NCI-H2227 treated with DMSO at 0.1 percent for 48 hours (cell line): ENCODE measurements at regions not wholly inside any gene's neighbourhood (a gene's known extent, or its start where the extent isn't known, plus 50 kb on each side); places are given as distances from the start of the nearest gene placed in this dataset.

ENCODE experiments used
- DNase-seq: peaks from one replicate; lab custom pipeline; 2025; lab: John Stamatoyannopoulos, UW

DNA sequence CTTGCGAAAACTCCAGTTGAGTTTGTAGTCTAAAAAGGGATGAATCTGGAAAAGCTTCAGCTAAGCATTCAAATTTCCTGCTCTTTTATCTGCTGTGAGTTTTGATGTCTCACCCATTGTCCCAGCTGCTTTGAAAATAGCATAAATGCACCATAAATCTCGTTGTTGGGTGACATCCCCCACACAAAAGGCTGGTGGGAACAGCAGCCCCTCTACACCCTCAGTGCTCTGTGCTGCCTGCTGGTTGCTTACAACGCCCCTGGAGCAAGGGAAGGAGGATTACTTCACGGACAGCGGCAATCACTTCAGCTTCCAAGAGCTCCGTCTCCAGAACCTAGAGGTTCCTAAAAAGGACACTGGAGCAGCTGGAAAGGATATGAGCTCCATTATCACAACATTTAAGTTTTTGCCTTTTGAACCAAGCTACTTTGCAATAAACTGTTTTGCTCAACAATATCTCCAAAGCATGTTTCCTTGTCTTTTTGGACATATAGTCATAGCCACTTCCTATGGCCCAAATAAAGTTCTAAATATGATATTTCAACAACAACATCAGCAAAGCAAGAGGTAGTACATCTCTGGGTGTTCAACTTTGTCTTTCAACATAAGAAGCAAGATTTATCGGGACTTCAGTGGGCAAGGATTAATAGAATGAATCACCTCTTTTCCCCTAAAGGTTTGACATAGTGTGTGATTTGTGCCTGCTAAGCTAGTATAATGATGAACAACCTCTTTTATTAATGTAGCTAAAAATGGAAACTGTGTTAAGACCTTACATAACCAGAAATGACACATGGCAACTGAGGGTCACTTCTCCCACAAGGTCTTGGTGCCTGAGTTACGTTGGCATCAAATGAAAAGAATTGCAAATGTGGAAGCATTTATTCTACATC, 413.5 kb downstream of the TXNL1 start:
- no peak for DNase-seq

DNA sequence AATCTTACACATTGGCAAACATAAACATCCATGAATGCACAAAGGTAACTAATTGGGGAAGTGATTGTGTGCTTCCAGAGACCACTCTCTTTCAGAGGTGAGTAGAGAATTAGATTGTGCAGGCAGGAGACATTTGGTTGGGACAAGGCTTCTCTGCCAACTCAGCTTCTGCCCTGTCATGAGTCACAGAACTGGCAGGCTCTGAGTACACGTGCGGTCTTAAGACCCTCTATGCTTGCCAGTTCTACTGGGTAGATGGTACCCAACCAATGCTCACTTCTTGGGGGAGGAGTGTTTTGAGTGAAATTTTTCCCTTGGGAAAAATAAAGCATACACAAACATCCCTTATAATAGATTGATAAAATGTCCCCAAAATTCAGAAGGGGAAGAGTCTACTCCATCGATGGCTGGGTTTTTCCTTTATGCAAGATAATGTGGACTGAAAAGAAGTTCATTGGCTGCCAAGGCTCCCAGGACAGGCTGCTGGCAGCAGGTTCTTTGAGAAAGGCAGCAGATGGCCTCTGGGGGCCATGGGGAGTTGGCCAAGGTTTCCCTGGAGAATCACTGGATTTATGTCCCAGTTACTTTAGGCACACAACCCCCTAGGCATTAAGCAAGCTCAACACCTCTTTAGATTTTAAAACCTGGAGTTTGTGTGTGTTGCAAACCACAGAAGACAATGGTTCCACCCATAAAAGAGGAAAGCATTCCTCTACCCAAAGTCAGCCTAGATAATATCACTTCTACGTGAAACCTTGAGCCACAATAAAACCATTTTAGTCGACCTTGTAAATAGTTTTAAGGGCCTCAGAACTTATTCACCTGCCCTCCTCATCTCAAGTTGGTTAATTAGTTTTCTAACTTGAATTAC, 417.0 kb downstream of the TXNL1 start:
- no peak for DNase-seq

- DNase-seq: no peak
These were observed 421.0 kb downstream of the TXNL1 start for GRCh38 chr18:56217406-56217805.

DNA sequence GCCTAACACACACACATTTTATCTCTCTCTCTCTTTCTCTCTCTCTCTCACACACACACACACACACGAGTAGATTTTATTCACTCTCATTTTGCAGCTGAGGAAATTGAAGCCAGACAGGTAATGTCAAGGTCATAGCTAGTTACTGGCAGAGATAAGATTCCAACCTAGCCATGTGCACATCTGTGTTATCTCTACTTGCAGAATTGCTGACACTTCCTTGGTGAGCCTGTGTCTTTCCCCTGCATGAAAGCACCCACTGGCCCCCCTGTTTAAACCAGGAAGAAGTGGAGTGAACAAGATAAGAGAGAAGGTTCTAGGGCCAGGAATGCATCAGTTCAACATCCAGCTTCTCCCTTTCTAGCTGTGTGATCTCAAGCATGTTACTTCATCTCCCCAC, 423.7 kb downstream of the TXNL1 start:
- no peak for DNase-seq

- DNase-seq: no peak
These were observed 427.9 kb downstream of the TXNL1 start for GRCh38 chr18:56210520-56210919.

DNA sequence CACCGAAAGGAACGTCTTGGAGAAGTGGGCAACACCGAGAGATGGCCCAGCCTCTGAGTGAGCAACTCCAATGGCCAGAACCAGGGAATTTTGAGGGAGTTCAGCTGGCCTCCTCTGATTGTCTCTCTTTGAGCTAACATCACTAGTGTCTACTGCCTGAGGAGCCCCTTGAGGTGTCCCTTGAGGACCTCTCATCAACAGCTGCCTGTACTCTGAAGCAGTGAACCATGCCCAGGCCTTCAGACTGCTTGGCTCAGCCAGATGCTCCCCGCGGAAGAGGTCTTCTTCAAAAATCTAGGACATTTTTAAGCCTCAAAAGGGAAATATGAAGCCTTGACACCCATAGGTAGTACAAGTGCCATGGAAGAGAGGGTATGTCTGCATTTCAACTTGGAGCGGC, 430.4 kb downstream of the TXNL1 start:
- no peak for DNase-seq

- DNase-seq: no peak
These were observed 434.3 kb downstream of the TXNL1 start for GRCh38 chr18:56204052-56204451.

DNA sequence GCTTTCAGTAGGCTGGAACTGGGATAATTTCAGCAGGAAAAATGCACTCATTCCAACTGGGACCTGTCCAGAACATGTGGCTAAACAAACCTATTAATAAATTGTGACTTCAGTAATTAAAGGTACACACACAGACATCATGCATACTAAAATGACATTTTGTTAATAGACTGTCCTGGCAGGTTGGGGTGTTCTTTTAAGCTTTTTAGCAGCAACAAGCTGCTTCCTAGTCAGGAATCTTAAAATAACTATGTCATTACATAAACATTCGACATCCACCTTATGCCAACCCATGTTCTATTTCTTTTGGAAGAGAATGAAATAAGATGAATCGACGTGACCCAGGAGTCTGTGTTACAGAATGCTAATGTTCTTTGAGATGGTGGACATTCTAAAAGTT, 435.7 kb downstream of the TXNL1 start:
- no peak for DNase-seq

- no peak for DNase-seq
These were observed 437.9 kb downstream of the TXNL1 start for GRCh38 chr18:56200381-56200911.

GRCh38 chr18:56199580-56200330, 438.6 kb downstream of the TXNL1 start:
- no peak for DNase-seq

DNA sequence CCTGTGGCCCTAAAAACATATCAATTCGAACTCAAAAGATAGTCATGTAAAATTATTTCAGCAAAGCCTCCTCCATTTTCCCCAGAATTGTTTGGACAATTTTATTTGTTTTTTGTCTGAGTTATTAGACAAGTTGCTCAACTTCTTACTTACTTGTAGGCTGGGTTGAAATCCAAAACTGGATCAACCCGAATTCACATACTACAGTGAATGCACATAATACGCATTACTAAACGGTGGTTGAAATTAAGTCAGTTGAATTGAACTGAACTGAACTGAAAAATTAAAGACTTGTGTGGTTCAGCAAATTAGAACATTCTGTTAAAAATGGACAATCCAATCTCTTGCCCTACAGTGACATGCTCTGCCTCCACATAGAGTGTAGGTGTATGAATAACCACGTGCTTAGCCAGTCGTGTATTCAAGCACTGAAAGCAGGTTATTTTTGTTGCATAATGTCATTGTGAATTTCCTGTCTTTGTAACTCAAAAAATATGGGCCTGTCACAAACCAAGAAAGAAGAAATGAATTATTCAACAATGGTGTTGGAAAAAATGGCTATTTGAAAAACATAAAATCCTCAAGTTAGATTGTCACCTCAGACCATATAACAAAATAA, 441.0 kb downstream of the TXNL1 start:
- DNase-seq: no peak

- no peak for DNase-seq
These were observed 441.7 kb downstream of the TXNL1 start for GRCh38 chr18:56196495-56197225.

GRCh38 chr18:56191334-56191733, 447.1 kb downstream of the TXNL1 start:
- no peak for DNase-seq

DNA sequence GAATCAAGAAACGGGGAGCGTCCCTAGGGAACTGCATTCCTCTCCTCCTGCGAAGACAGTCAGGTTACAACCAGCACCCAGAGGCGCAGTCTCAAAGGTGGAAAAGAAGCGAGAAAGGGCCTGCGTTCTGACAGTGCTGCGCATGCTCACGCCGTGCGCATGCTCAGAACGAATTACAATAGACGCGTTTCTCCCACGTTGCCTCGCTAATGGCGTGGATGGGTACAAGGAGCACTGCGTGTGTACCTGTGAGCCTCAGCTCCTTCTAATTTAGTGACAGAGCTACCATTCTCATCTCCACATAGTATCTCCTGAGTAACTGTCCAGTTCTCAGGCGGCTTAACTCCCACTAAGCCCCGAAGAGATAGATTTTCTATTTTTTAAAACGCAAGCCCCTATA, 448.8 kb downstream of the TXNL1 start:
- no peak for DNase-seq

DNA sequence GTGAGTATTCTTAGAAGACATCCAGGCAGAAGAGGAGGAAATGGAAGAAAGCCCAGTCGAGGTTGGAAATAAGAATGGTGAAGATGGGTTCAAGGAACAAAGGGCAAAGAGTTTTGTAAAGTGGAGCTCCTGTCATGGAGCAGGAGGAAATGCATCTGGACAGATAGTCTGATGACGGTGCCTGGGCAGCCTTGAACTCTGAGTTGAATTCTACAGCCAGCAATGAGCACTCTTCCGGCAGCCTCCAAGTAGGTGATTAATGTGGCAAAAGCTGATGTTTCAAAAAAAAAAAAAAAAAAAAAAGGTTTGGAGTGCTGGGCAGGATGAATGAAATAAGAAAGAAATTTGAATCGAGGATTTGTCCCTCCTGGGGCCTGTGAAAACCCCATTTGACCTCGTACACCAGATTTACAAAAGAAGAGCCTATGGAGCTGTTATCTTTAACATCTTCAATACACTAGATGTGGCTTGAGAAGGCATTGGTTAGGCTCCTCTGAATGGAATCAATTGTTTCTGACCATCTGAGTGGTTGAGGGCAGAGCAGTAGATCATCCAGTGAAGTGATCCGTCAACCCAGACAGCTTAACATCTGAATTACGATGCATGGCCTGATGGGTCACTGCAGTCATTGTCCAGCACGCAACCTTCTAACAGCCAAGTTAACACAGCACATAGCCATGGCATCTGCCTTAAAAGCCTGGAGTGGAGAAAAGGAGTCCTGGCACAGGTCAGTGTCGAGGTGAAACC, 449.7 kb downstream of the TXNL1 start:
- no peak for DNase-seq

DNA sequence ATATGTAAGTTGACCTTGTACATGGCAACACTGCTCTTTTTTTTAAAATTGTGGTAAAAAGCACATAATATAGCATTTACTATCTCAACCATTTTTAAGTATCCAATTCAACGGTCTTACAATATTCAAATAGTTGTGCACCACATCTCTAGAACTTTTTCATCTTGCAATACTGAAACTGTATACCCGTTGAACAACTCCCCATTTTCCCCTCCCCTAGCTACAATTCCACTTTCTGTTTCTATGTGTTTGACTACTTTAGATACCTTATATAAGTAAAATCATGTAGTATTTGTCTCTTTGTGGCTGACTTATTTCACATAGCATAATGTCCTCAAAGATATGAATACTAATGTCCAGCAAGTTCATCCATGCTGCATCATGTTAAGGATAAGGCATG, 452.1 kb downstream of the TXNL1 start:
- DNase-seq: no peak

DNA sequence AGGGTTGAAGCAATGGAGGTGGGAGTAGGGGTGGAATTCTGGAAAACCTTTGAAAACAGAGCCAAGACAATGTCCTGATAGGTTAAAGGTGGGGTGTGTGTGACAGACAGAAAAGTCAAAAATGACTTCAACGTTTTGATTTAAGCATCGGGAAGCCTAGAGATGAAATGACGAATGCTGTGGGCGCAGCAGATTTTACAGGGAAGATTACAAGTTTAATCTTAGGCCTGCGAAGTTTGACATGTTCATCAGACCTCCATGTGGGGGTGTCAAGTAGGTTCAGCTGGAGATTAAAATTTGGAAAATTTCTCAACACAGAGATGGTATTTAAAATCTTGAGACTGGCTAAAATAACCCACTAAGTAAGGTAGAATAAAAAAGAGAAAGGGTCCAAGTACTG, 453.3 kb downstream of the TXNL1 start:
- no peak for DNase-seq

DNA sequence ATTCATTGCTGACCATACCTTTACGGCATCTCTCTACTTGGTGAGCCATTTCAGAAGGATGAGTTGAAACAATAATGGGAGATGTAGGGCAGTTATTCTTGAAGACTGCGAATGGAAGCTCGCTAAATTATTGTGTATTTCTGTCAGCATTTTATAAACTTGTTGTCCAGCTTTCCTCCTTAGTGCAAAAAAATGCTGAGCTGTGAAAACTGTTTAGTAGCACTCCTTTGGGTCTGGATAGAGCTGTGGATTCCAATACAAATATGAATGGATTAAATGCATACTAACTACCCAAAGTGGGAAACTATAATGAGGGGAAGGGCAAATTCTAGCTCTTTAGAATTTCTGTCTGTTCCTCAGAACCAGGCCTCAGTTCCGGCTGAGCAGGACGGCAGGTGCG, 461.6 kb downstream of the TXNL1 start:
- no peak for DNase-seq

DNA sequence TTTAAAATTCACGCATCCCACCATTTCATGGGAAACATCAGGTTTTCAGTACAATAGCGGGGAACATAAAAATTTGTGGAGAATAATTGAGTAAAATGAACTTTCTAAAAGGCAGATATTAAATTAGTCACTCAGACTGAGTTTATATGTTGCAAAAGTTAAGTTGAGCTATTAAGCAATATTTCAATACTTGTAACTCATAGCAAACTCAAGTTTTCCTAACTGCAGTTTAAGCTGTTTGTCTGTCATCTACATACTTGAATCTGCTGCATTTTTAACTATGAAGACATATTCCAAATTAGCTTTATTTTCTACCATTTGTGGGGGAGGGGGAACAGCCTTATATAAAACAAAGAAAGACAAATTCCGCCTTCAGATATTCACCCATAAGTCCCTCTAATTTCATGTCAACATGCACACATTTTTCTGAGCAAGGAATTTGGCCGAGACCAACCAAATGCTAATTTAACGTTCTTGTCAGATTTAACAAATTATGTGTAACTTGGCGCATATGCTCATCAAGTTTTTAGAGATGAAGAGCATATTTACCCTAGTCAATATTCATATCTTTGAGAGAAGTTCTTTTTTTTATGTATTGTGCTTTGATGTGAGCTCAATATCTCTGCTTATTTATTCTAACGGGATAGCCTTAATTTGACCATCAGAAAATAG, 462.9 kb downstream of the TXNL1 start:
- DNase-seq: no peak
